GM12865 (cell line): ENCODE measurements at regions not wholly inside any gene's neighbourhood (a gene's known extent, or its start where the extent isn't known, plus 50 kb on each side); places are given as distances from the start of the nearest gene placed in this dataset.
"Not testable (repeated sequence)": the region's sequence is repeated elsewhere in the genome, so short reads cannot be mapped to it uniquely, and the experiment has no call there.

Experiments
- DNase-seq: peaks from one replicate; pipeline ENCODE4 v3.0.0; 2010; ENCODE audit warnings: low read depth
- H3K4me3 ChIP-seq: 2 replicates; pipeline ENCODE4 v1.5.1; 2011; ENCODE audit warnings: mild to moderate bottlenecking, low read depth, low read length, control low read depth
- TF ChIP-seq, protein P1 (sequence below): IDR thresholded peaks from 2 replicates; pipeline ENCODE4 v1.5.1; 2011; ENCODE audit warnings: low read length, control low read depth, low read depth, inconsistent platforms; ENCODE audit not compliant: insufficient read depth; ENCODE audit errors: missing control alignments

DNA sequence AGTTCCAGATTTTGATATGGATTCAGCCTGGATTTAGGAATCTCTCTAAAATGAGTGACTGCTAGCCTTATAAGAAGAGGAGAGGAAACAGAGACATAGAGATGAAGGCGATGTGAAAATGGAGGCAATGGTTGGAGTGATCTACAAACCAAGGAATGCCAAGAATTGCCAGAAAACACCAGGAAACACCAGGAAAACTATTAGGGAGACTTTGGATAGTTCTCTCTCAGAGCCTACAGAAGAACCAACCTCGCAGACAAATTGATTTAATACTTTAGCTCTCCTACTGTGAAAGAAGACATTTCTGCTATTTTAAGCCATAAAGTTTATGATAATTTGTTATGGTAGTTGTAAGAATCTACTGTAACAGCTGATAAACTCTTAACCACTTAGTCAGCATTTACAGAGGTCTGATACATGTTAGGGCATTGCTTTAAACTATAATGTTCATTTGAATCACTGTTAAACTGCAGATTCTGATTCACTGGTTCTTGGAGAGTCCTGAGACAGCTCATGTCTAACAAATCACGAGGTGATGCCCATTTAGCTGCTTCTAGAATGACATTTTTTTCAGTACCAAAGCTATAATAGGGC lies 1702.6 kb upstream of the LRRTM1 start:
- no peak overlapping the region for H3K4me3 ChIP-seq
- TF ChIP-seq, protein P1, sequence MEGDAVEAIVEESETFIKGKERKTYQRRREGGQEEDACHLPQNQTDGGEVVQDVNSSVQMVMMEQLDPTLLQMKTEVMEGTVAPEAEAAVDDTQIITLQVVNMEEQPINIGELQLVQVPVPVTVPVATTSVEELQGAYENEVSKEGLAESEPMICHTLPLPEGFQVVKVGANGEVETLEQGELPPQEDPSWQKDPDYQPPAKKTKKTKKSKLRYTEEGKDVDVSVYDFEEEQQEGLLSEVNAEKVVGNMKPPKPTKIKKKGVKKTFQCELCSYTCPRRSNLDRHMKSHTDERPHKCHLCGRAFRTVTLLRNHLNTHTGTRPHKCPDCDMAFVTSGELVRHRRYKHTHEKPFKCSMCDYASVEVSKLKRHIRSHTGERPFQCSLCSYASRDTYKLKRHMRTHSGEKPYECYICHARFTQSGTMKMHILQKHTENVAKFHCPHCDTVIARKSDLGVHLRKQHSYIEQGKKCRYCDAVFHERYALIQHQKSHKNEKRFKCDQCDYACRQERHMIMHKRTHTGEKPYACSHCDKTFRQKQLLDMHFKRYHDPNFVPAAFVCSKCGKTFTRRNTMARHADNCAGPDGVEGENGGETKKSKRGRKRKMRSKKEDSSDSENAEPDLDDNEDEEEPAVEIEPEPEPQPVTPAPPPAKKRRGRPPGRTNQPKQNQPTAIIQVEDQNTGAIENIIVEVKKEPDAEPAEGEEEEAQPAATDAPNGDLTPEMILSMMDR = no peak
- no peak for DNase-seq

DNA sequence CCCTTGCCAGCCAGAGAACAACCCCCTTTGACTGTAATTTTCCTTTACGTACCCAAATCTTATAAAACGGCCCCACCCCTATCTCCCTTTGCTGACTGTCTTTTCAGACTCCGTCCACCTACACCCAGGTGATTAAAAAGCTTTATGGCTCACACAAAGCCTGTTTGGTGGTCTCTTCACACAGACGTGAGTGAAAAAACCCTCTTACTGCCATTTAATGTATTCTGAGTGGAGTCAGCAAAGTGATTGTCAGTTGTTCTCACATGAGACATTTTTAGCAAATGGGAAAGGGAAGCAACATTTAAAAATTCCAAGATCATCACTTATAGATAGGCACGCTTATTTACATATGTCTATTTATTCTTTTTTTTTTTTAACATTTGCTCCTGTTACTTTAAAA lies 1701.3 kb upstream of the LRRTM1 start:
- H3K4me3 ChIP-seq, DNase-seq: not testable (repeated sequence)

DNA sequence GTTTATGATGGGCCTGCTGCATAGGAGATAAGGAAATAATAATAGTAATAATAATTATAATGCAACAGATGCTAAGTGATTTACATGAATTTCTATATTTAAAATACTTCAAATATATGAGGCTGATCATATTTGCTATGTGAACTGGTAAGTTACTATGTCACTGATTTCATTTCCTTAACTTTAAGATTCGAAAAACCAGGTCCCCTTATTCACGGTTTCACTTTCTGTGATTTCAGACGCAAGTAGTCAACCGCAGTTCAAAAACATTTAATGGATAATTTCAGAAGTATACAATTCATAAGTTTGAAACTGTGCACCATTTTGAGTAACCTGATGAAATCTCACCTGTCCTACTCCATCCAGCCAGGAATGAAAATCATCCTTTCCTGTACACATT lies 1697.1 kb upstream of the LRRTM1 start:
- DNase-seq = no peak

DNA sequence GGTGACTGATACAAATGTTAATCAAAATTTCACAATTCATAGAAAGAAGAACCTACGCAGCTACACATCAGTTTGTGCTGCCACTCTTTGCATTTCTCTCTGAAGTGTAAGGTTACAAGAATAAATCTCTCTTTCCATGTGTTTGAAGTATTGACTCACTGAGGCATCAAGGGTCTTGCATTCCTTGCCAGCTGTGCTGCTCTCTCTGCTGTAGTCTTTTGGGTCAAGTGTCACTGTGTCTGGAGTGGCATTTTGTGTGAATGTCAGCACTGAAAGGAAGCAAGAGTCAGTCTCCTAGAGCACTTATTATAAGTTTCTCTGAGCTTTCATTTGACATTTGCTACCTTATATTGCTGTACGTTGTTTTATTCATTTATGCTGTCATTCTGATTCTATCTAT lies 1696.1 kb upstream of the LRRTM1 start:
- H3K4me3 ChIP-seq = no peak overlapping the region
- TF ChIP-seq, protein P1 = no peak
- DNase-seq = no peak

More for the DNA sequence above, 1697.1 kb upstream of the LRRTM1 start:
- no peak overlapping the region for H3K4me3 ChIP-seq
- TF ChIP-seq, protein P1 = no peak

DNA sequence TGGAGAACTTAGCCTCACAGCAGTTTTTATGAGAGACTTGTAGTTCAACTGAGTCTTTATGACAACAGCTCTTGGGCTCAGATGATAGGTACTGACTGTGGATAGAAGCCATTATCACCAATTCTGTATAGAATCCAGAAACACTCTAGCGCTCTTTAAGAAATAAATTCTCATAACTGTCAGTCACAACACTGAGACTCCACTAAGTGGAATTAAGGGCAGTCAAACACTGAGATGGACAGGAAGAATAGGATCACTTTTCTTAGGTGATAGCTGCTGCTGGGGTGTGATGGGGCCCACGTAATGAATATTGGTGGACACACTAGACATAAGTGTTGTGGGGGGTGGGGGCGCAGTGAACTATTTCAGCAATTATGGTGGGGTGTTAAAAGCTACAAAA lies 1691.8 kb upstream of the LRRTM1 start:
- no peak for DNase-seq
- TF ChIP-seq, protein P1 = no peak
- no peak overlapping the region for H3K4me3 ChIP-seq

DNA sequence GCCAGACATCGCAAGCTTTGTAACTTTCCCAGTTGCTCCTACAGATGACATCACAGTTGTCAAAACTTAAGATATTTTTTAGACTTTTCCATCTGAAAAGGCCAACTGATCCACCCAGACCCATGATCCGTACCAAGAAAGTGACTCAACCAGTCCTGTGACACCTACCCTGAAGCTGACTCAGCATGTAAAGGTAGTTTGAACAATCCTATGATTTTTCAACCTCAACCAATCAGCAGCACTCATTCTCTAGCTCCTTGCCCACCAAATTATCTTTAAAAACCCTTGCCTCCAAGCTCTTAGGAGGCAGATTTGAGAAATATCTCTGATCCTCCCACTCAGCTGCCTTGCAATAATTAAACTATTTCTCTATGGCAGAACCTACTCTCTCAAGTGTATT lies 1686.7 kb upstream of the LRRTM1 start:
- DNase-seq = no peak
- TF ChIP-seq, protein P1 = no peak
- no peak overlapping the region for H3K4me3 ChIP-seq

DNA sequence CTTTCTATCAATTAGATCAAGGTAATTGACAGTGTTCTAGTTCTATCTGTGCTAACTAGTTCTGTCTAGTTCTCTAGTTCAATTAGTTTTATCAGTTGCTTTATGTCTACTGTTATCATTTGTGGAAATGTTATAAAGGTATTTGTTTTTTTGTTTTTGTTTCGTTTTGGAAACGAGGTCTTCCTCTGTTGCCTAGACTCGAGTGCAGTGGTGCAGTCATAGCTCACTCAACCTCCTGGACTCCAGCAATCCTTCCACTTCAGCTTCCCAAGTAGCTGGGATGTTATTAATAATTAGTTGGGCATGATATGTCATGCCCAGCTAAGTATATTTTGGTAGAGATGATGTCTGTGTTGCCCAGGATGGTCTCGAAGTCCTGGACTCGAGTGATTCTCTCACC lies 1682.8 kb upstream of the LRRTM1 start:
- TF ChIP-seq, protein P1 = no peak
- no peak overlapping the region for H3K4me3 ChIP-seq
- no peak for DNase-seq
